Subcutaneous abdominal adipose tissue (tissue), 5 donors: ENCODE measurements at regions not wholly inside any gene's neighbourhood (a gene's known extent, or its start where the extent isn't known, plus 50 kb on each side); places are given as distances from the start of the nearest gene placed in this dataset.

ENCODE experiments used
- H3K27ac ChIP-seq: one replicate; pipeline ENCODE4 v1.7.0; 2013; ENCODE audit warnings: low read depth, mild to moderate bottlenecking, inconsistent platforms, low read length, moderate library complexity
- H3K27me3 ChIP-seq, 5 donors: one replicate each; pipeline ENCODE4 v1.7.0; 2013; ENCODE audit warnings: low read length in 5 of 5, inconsistent platforms in 1 of 5; ENCODE audit not compliant: control insufficient read depth in 5 of 5, insufficient read depth in 4 of 5
- H3K36me3 ChIP-seq, 5 donors: one replicate each; pipeline ENCODE4 v1.7.0; 2013; ENCODE audit warnings: low read length in 5 of 5; ENCODE audit not compliant: control insufficient read depth in 5 of 5, insufficient read depth in 5 of 5
- H3K4me1 ChIP-seq, 5 donors: one replicate each; pipeline ENCODE4 v1.7.0; 2013; ENCODE audit warnings: low read length in 5 of 5, mild to moderate bottlenecking in 3 of 5, moderate library complexity in 1 of 5; ENCODE audit not compliant: control insufficient read depth in 5 of 5, insufficient read depth in 5 of 5
- H3K4me3 ChIP-seq, 5 donors: one replicate each; pipeline ENCODE4 v1.7.0; 2013; ENCODE audit warnings: low read length in 5 of 5, low read depth in 1 of 5
- H3K9ac ChIP-seq, 5 donors: one replicate each; pipeline ENCODE4 v1.7.0; 2013; ENCODE audit warnings: low read length in 5 of 5, mild to moderate bottlenecking in 4 of 5, moderate library complexity in 3 of 5
- H3K9me3 ChIP-seq, 5 donors: one replicate each; pipeline ENCODE4 v1.7.0; 2013; ENCODE audit warnings: low read length in 5 of 5; ENCODE audit not compliant: control insufficient read depth in 5 of 5
- donor health status: healthy.
- donor health status: healthy.
- donor health status: healthy.
- donor health status: healthy.
- donor health status: healthy.

- no peak overlapping the region for H3K27ac ChIP-seq
- H3K4me3 ChIP-seq = no peak overlapping the region
- H3K9me3 ChIP-seq = peaks cover 0 to 3% (median 0%) of the 10 kb centered on the region in 5 donors
- H3K27me3 ChIP-seq = no peaks in the 10 kb centered on the region
- peaks cover 0 to 6% (median 0%) of the 10 kb centered on the region in 5 donors for H3K4me1 ChIP-seq
- peaks cover 0 to 3% (median 0%) of the 10 kb centered on the region in 5 donors for H3K36me3 ChIP-seq
- no peak overlapping the region for H3K9ac ChIP-seq
Measured at GRCh38 chr4:163600727-163601126, 106.2 kb downstream of the TMA16 start.

GRCh38 chr4:163603257-163603656, 108.8 kb downstream of the TMA16 start:
- Histone ChIP-seq H3K36me3 (no peaks in the 10 kb centered on the region), H3K27ac (no peak overlapping the region), H3K9me3 (no peaks in the 10 kb centered on the region), H3K27me3 (no peaks in the 10 kb centered on the region), H3K4me1 (peaks cover 0 to under 1% (median 0%) of the 10 kb centered on the region in 5 donors), H3K9ac (no peak overlapping the region), H3K4me3 (no peak overlapping the region)

GRCh38 chr4:163606896-163607691, 112.6 kb downstream of the TMA16 start:
- H3K27ac ChIP-seq = no peak overlapping the region
- H3K4me1 ChIP-seq = peaks cover 0 to 4% (median 0%) of the 10 kb centered on the region in 5 donors
- H3K4me3 ChIP-seq = no peak overlapping the region

GRCh38 chr4:163609019-163609418, 114.5 kb downstream of the TMA16 start:
- Histone ChIP-seq H3K27me3 (no peaks in the 10 kb centered on the region), H3K36me3 (no peaks in the 10 kb centered on the region), H3K27ac (no peak overlapping the region), H3K9ac (no peak overlapping the region), H3K4me1 (peaks cover 0 to 4% (median 0%) of the 10 kb centered on the region in 5 donors), H3K4me3 (no peak overlapping the region), H3K9me3 (no peaks in the 10 kb centered on the region)

More at GRCh38 chr4:163606896-163607691, 112.6 kb downstream of the TMA16 start:
- Histone ChIP-seq H3K9me3 (no peaks in the 10 kb centered on the region), H3K9ac (no peak overlapping the region), H3K36me3 (no peaks in the 10 kb centered on the region), H3K27me3 (no peaks in the 10 kb centered on the region)

- no peaks in the 10 kb centered on the region for H3K27me3 ChIP-seq
- H3K9ac ChIP-seq = peak overlapping the region in 1 of 5 donors; percentile 1
- no peaks in the 10 kb centered on the region for H3K36me3 ChIP-seq
- H3K27ac ChIP-seq = no peak overlapping the region
- peak overlapping the region in 4 of 5 donors; percentile 12 to 50 (median 42) for H3K4me3 ChIP-seq
- peaks cover 0 to 4% (median 0%) of the 10 kb centered on the region in 5 donors for H3K4me1 ChIP-seq
- no peaks in the 10 kb centered on the region for H3K9me3 ChIP-seq
Measured at GRCh38 chr4:163610648-163611047, 116.2 kb downstream of the TMA16 start.

GRCh38 chr4:163611182-163611581, 116.7 kb downstream of the TMA16 start:
- peak overlapping the region in 1 of 5 donors; percentile 1 for H3K9ac ChIP-seq
- H3K27ac ChIP-seq = no peak overlapping the region
- peak overlapping the region; percentile 12 to 50 (median 38) for H3K4me3 ChIP-seq

GRCh38 chr4:163611784-163612445, 117.4 kb downstream of the TMA16 start:
- Histone ChIP-seq H3K27ac (no peak overlapping the region), H3K4me1 (peaks cover 0 to 4% (median 0%) of the 10 kb centered on the region in 5 donors), H3K36me3 (no peaks in the 10 kb centered on the region), H3K4me3 (peak overlapping the region; percentile 12 to 50 (median 44)), H3K9ac (peak overlapping the region in 2 of 5 donors; percentile 31 to 35), H3K9me3 (no peaks in the 10 kb centered on the region), H3K27me3 (no peaks in the 10 kb centered on the region)

More at GRCh38 chr4:163611182-163611581, 116.7 kb downstream of the TMA16 start:
- H3K9me3 ChIP-seq = no peaks in the 10 kb centered on the region
- H3K4me1 ChIP-seq = peaks cover 0 to 4% (median 0%) of the 10 kb centered on the region in 5 donors
- H3K36me3 ChIP-seq = no peaks in the 10 kb centered on the region
- H3K27me3 ChIP-seq = no peaks in the 10 kb centered on the region

GRCh38 chr4:163612762-163613161, 118.3 kb downstream of the TMA16 start:
- Histone ChIP-seq H3K4me1 (peaks cover 0 to 4% (median 0%) of the 10 kb centered on the region in 5 donors), H3K4me3 (peak overlapping the region; percentile 12 to 50 (median 45)), H3K27ac (no peak overlapping the region), H3K9ac (no peak overlapping the region), H3K9me3 (no peaks in the 10 kb centered on the region), H3K36me3 (no peaks in the 10 kb centered on the region), H3K27me3 (no peaks in the 10 kb centered on the region)

- no peak overlapping the region for H3K27ac ChIP-seq
- H3K4me1 ChIP-seq = peaks cover 0 to 4% (median 0%) of the 10 kb centered on the region in 5 donors
- H3K36me3 ChIP-seq = no peaks in the 10 kb centered on the region
- no peaks in the 10 kb centered on the region for H3K9me3 ChIP-seq
- H3K27me3 ChIP-seq = no peaks in the 10 kb centered on the region
- H3K4me3 ChIP-seq = peak overlapping the region; percentile 12 to 50 (median 45)
- no peak overlapping the region for H3K9ac ChIP-seq
Measured at GRCh38 chr4:163613383-163613782, 118.9 kb downstream of the TMA16 start.

GRCh38 chr4:163614866-163615265, 120.4 kb downstream of the TMA16 start:
- Histone ChIP-seq H3K4me3 (no peak overlapping the region), H3K27ac (no peak overlapping the region), H3K9ac (no peak overlapping the region), H3K36me3 (no peaks in the 10 kb centered on the region), H3K9me3 (no peaks in the 10 kb centered on the region), H3K4me1 (no peaks in the 10 kb centered on the region), H3K27me3 (no peaks in the 10 kb centered on the region)
